Stimulated activated CD4-positive, alpha-beta T cell treated with anti-CD3 and anti-CD28 coated beads, Interleukin-2, amount 100 ng/mL, for 24 hours (primary cell): ENCODE measurements at regions not wholly inside any gene's neighbourhood (a gene's known extent, or its start where the extent isn't known, plus 50 kb on each side); places are given as distances from the start of the nearest gene placed in this dataset.

ENCODE experiments used
- DNase-seq, 2 donors: peaks; one replicate each; pipeline ENCODE4 v3.0.0-alpha.2; 2020

- DNase-seq, result no peak
These were observed 150.0 kb upstream of the CST7 start for GRCh38 chr20:24798930-24799705.

GRCh38 chr20:24799971-24800580 is 149.0 kb upstream of the CST7 start:
- no peak for DNase-seq

- no peak for DNase-seq
These were observed 146.7 kb upstream of the CST7 start for GRCh38 chr20:24802286-24802820.

GRCh38 chr20:24804481-24805206 is 144.4 kb upstream of the CST7 start:
- no peak for DNase-seq

GRCh38 chr20:24805456-24806238 is 143.4 kb upstream of the CST7 start:
- no peak for DNase-seq

- no peak for DNase-seq
These were observed 142.1 kb upstream of the CST7 start for GRCh38 chr20:24806705-24807676.

- DNase-seq, result no peak
These were observed 140.5 kb upstream of the CST7 start for GRCh38 chr20:24808616-24809015.

GRCh38 chr20:24809606-24810005 is 139.5 kb upstream of the CST7 start:
- DNase-seq, result no peak

- DNase-seq, result no peak
These were observed 138.2 kb upstream of the CST7 start for GRCh38 chr20:24810676-24811407.

- no peak for DNase-seq
These were observed 136.7 kb upstream of the CST7 start for GRCh38 chr20:24812373-24812772.

- no peak for DNase-seq
These were observed 136.0 kb upstream of the CST7 start for GRCh38 chr20:24813080-24813479.

GRCh38 chr20:24813496-24813895 is 135.6 kb upstream of the CST7 start:
- no peak for DNase-seq

GRCh38 chr20:24813936-24814335 is 135.1 kb upstream of the CST7 start:
- DNase-seq, result no peak

- DNase-seq, result no peak
These were observed 134.4 kb upstream of the CST7 start for GRCh38 chr20:24814556-24815195.

GRCh38 chr20:24815196-24815815 is 133.8 kb upstream of the CST7 start:
- DNase-seq, result no peak

GRCh38 chr20:24815931-24816330 is 133.1 kb upstream of the CST7 start:
- no peak for DNase-seq

- DNase-seq, result no peak
These were observed 132.6 kb upstream of the CST7 start for GRCh38 chr20:24816431-24816830.

GRCh38 chr20:24816907-24817306 is 132.2 kb upstream of the CST7 start:
- no peak for DNase-seq

- DNase-seq, result no peak
These were observed 131.7 kb upstream of the CST7 start for GRCh38 chr20:24817351-24817750.

- DNase-seq, result no peak
These were observed 131.0 kb upstream of the CST7 start for GRCh38 chr20:24818056-24818455.
